Keratinocyte (primary cell): ENCODE measurements at regions not wholly inside any gene's neighbourhood (a gene's known extent, or its start where the extent isn't known, plus 50 kb on each side); places are given as distances from the start of the nearest gene placed in this dataset.

ENCODE experiments used
- DNase-seq: peaks from one replicate; pipeline ENCODE4 v3.0.0-alpha.2; 2011; ENCODE audit warnings: low read depth, missing footprints, low spot score
- FAIRE-seq: peaks from 2 replicates; lab custom pipeline; 2011; peaks lifted over from hg19 to GRCh38; lab: Jason Lieb, UNC
- H2AFZ ChIP-seq: 2 replicates; pipeline ENCODE4 v1.6.0; 2012; ENCODE audit warnings: low read length, control low read depth, inconsistent platforms; ENCODE audit not compliant: control insufficient read depth
- H3K27ac ChIP-seq: 2 replicates; pipeline ENCODE4 v1.5.1; 2011; ENCODE audit warnings: low read length; ENCODE audit not compliant: control insufficient read depth, insufficient read depth
- H3K27me3 ChIP-seq: 3 replicates; pipeline ENCODE4 v1.6.0; 2011; ENCODE audit warnings: low read length; ENCODE audit not compliant: control insufficient read depth, insufficient read depth; ENCODE audit errors: extremely low read depth
- H3K36me3 ChIP-seq, 2 experiments: 2 replicates in 1 of 2; 3 replicates in 1 of 2; pipeline ENCODE4 v1.5.1; 2011; ENCODE audit warnings: low read length in 2 of 2, mild to moderate bottlenecking in 1 of 2; ENCODE audit not compliant: control insufficient read depth in 2 of 2, insufficient read depth in 2 of 2; ENCODE audit errors: extremely low read depth in 1 of 2
- H3K4me1 ChIP-seq: 3 replicates; pipeline ENCODE4 v1.5.1; 2011; ENCODE audit warnings: low read length; ENCODE audit not compliant: control insufficient read depth, insufficient read depth; ENCODE audit errors: extremely low read depth
- H3K4me2 ChIP-seq: 3 replicates; pipeline ENCODE4 v1.6.0; 2011; ENCODE audit warnings: low read depth, low read length; ENCODE audit not compliant: control insufficient read depth, insufficient read depth; ENCODE audit errors: extremely low read depth
- H3K4me3 ChIP-seq, 3 experiments: fragments of 200-600 bp in 1 of 3; sonication (generic) in 1 of 3; 2 replicates in 2 of 3; 3 replicates in 1 of 3; pipeline ENCODE4 v1.5.1; 2011 to 2016; ENCODE audit warnings: low read length in 3 of 3, mild to moderate bottlenecking in 3 of 3, control low read depth in 2 of 3, inconsistent platforms in 1 of 3, low read depth in 1 of 3, mixed read lengths in 1 of 3, mixed run types in 1 of 3, moderate library complexity in 1 of 3; ENCODE audit not compliant: control insufficient read depth in 2 of 3, insufficient read depth in 2 of 3; ENCODE audit errors: extremely low read depth in 1 of 3
- H3K79me2 ChIP-seq: 2 replicates; pipeline ENCODE4 v1.6.0; 2012; ENCODE audit warnings: low read length; ENCODE audit not compliant: control insufficient read depth, insufficient read depth
- H3K9ac ChIP-seq: 3 replicates; pipeline ENCODE4 v1.6.0; 2011; ENCODE audit warnings: low read length; ENCODE audit not compliant: control insufficient read depth, insufficient read depth; ENCODE audit errors: extremely low read depth
- H3K9me1 ChIP-seq: 3 replicates; pipeline ENCODE4 v1.6.0; 2011; ENCODE audit warnings: low read length; ENCODE audit not compliant: control insufficient read depth, insufficient read depth; ENCODE audit errors: extremely low read depth
- H3K9me3 ChIP-seq: 2 replicates; pipeline ENCODE4 v1.5.1; 2012; ENCODE audit warnings: low read depth, low read length; ENCODE audit not compliant: control insufficient read depth
- H4K20me1 ChIP-seq: 3 replicates; pipeline ENCODE4 v1.6.0; 2011; ENCODE audit warnings: low read length; ENCODE audit not compliant: control insufficient read depth, insufficient read depth; ENCODE audit errors: extremely low read depth
- CTCF ChIP-seq, 3 experiments: IDR thresholded peaks in 1 of 3; conservative IDR thresholded peaks in 1 of 3; optimal IDR thresholded peaks in 1 of 3; 2 replicates in 2 of 3; 3 replicates in 1 of 3; pipeline versions ENCODE3 to v1.5.1; 2011; ENCODE audit warnings: low read length in 3 of 3, mild to moderate bottlenecking in 3 of 3, moderate library complexity in 2 of 3, control low read depth in 1 of 3, inconsistent platforms in 1 of 3; ENCODE audit not compliant: insufficient read depth in 2 of 3; ENCODE audit errors: extremely low read depth in 1 of 3
- EZH2 ChIP-seq: IDR thresholded peaks from one replicate; pipeline ENCODE4 v1.6.1; 2012; ENCODE audit warnings: inconsistent platforms, mild to moderate bottlenecking, low read length, moderate library complexity
- dilution Hi-C: fragments of 300-500 bp; cut with MboI; formaldehyde crosslinking; loops from one replicate; pipeline ENCODE4 v1.7.0; 2020; ENCODE audit warnings: low sequenced_read_pairs; ENCODE audit not compliant: extremely low pct_ligation_motif_present

DNA sequence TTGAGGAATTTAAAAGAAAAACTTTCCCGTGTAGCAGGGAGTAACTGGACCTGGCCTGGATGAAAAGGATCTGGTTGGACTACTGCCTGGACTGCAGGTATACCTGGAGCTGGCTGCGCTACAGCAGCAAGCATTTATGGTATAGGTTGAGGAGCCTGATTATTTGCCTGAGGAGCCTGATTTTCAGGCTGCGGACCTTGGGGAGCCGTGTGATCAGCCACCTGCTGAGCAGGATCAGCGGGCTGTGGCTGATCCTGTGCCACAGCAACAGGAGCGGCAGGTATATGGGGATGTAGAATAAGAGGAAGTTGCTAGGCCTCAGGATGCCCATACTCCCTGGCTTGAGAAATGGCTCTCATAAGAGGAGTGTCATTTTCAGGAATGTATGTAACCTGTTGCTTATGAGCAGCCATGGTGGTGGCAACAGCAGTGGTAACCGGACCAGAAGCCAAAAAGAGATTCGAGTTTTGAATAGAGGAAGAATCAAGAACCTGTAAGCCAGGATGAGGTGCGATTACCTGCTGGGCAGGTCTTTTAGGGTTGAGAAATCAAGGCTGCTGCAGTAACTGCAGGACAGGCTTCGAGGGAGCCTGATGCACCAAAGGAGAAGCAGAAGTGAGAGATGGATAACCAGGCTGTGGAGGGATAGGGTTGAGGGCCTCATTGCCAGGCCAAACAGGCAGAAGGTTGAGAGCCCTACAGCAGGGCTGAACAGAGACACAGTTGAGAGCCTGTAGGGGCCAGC, 60.9 kb upstream of the ARL4D start:
- no peak for FAIRE-seq
- no peaks in the 10 kb centered on the region for H3K36me3 ChIP-seq
- no peak for DNase-seq
- H3K79me2 ChIP-seq: no peaks in the 10 kb centered on the region
- no peak overlapping the region for H3K4me3 ChIP-seq
- no peak overlapping the region for H2AFZ ChIP-seq
- dilution Hi-C loops: no loop called here
- H3K4me2 ChIP-seq: no peak overlapping the region
- TF ChIP-seq EZH2: no peak
- TF ChIP-seq CTCF (optimal IDR thresholded peaks at IDR 0.05 in 1 of 3, IDR thresholded peaks at IDR 0.05 in 1 of 3, conservative IDR thresholded peaks at IDR 0.05 in 1 of 3; ENCODE audit: extremely low read depth in 1 of 3, insufficient read depth in 2 of 3, low read length in 3 of 3): no peak
- H3K9me1 ChIP-seq: no peaks in the 10 kb centered on the region
- no peaks in the 10 kb centered on the region for H4K20me1 ChIP-seq
- H3K27ac ChIP-seq: no peak overlapping the region
- H3K9me3 ChIP-seq: no peaks in the 10 kb centered on the region
- H3K27me3 ChIP-seq: no peaks in the 10 kb centered on the region
- no peak overlapping the region for H3K9ac ChIP-seq
- peaks cover 9% of the 10 kb centered on the region for H3K4me1 ChIP-seq

GRCh38 chr17:43334738-43335402, 63.9 kb upstream of the ARL4D start:
- Histone ChIP-seq H3K4me3 (no peak overlapping the region), H3K4me2 (no peak overlapping the region), H3K27ac (no peak overlapping the region), H3K36me3 (no peaks in the 10 kb centered on the region), H3K9ac (no peak overlapping the region), H3K9me1 (no peaks in the 10 kb centered on the region), H3K79me2 (no peaks in the 10 kb centered on the region), H3K27me3 (no peaks in the 10 kb centered on the region), H3K4me1 (no peaks in the 10 kb centered on the region), H2AFZ (no peak overlapping the region), H4K20me1 (no peaks in the 10 kb centered on the region), H3K9me3 (no peaks in the 10 kb centered on the region)
- dilution Hi-C loops: no loop called here
- no peak for TF ChIP-seq EZH2
- no peak for TF ChIP-seq CTCF (optimal IDR thresholded peaks at IDR 0.05 in 1 of 3, IDR thresholded peaks at IDR 0.05 in 1 of 3, conservative IDR thresholded peaks at IDR 0.05 in 1 of 3; ENCODE audit: extremely low read depth in 1 of 3, insufficient read depth in 2 of 3, low read length in 3 of 3)
- FAIRE-seq (no peak), DNase-seq (no peak)
